ENCODE measurements at regions not wholly inside any gene's neighbourhood (a gene's known extent, or its start where the extent isn't known, plus 50 kb on each side); places are given as distances from the start of the nearest gene placed in this dataset.

DNA sequence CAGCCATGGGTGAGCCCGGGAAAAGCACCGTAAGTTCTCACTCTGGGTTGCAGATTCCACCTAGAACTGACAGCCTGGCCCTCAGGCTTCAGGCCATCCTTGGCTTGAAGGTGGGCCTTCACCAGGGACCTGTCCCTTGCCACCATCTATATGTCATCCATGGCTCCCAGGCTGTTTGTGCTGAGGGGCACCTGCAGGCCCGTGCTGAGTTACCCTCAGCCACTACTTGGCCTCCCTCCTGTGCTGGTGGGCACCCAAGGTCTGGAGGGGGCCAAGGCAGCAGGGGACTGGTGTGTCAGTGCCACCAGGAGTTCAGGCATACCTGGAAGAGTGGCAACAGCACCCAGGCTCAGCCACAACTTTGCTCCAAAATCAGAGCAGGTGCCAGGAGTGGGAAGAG, 326.2 kb upstream of the SMIM21 start:
- Histone ChIP-seq H4K20me1 (ENCODE audit: low read depth, low read length) (no peaks in the 10 kb centered on the region), H3K9me2 (replicated peaks; ENCODE audit: insufficient read depth, low read length) (no peaks in the 10 kb centered on the region), H3K9ac (ENCODE audit: low read length) (no peak overlapping the region), H3K27me3 (ENCODE audit: low read length) (no peaks in the 10 kb centered on the region), H3K4me2 (ENCODE audit: low read depth, low read length, poor library complexity, severe bottlenecking) (no peak overlapping the region), H3K9me3 (ENCODE audit: insufficient read depth, low read length) (no peaks in the 10 kb centered on the region), H3K27ac (ENCODE audit: low read depth, low read length) (no peak overlapping the region), H2AFZ (ENCODE audit: low read depth, low read length, severe bottlenecking) (no peak overlapping the region), H3K4me3 (ENCODE audit: insufficient read depth, low read length, poor library complexity, severe bottlenecking) (no peak overlapping the region), H3F3A (ENCODE audit: insufficient read depth) (no peaks in the 10 kb centered on the region), H3K36me3 (ENCODE audit: low read length) (no peaks in the 10 kb centered on the region), H3K79me2 (ENCODE audit: insufficient read depth, low read length) (no peaks in the 10 kb centered on the region)
- no peak for TF ChIP-seq CTCF (IDR thresholded peaks at IDR 0.05; ENCODE audit: insufficient read depth, low read length, poor library complexity, severe bottlenecking)
- no peak for TF ChIP-seq EZH2phosphoT487 (conservative IDR thresholded peaks at IDR 0.05; ENCODE audit: low read length)

DNA sequence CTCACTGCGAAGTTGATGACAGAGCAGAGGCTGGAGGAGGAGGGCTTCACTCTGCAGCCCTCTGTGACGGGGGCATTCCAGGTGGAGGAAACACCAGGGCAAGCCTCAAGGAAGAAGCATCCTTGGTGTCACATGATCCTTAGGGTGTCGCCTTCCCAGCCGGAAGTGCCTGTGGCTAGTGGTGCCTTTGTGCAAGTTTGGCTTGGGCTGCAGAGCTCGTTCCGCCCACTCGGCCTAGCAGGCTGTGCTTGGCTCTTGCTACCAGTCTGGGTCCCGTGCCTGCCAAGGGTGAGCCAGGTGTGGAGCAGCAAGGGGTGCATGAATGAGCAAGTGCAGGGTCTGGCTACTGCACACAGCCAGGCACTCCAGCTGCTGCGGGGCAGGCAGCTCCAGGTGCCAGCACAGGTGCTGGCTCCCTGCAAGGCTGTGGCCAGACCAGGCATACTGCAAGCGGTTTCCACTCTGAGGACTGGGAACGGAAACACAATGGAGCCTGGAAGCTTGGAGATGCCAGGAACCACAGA, 325.3 kb upstream of the SMIM21 start:
- Histone ChIP-seq H3K27ac (ENCODE audit: low read depth, low read length) (no peak overlapping the region), H3K36me3 (ENCODE audit: low read length) (no peaks in the 10 kb centered on the region), H4K20me1 (ENCODE audit: low read depth, low read length) (no peaks in the 10 kb centered on the region), H3K4me2 (ENCODE audit: low read depth, low read length, poor library complexity, severe bottlenecking) (no peak overlapping the region), H3K4me3 (ENCODE audit: insufficient read depth, low read length, poor library complexity, severe bottlenecking) (no peak overlapping the region), H2AFZ (ENCODE audit: low read depth, low read length, severe bottlenecking) (no peak overlapping the region), H3K9me3 (ENCODE audit: insufficient read depth, low read length) (no peaks in the 10 kb centered on the region), H3F3A (ENCODE audit: insufficient read depth) (no peaks in the 10 kb centered on the region), H3K9ac (ENCODE audit: low read length) (no peak overlapping the region), H3K9me2 (replicated peaks; ENCODE audit: insufficient read depth, low read length) (no peaks in the 10 kb centered on the region), H3K27me3 (ENCODE audit: low read length) (no peaks in the 10 kb centered on the region), H3K79me2 (ENCODE audit: insufficient read depth, low read length) (no peaks in the 10 kb centered on the region)
- TF ChIP-seq EZH2phosphoT487 (conservative IDR thresholded peaks at IDR 0.05; ENCODE audit: low read length) (no peak), CTCF (IDR thresholded peaks at IDR 0.05; ENCODE audit: insufficient read depth, low read length, poor library complexity, severe bottlenecking) (no peak)

GRCh38 chr18:75745147-75745546, 317.6 kb upstream of the SMIM21 start:
- Histone ChIP-seq H3K27ac (ENCODE audit: low read depth, low read length) (no peak overlapping the region), H3K27me3 (ENCODE audit: low read length) (no peaks in the 10 kb centered on the region), H2AFZ (ENCODE audit: low read depth, low read length, severe bottlenecking) (no peak overlapping the region), H3K9me3 (ENCODE audit: insufficient read depth, low read length) (no peaks in the 10 kb centered on the region), H3F3A (ENCODE audit: insufficient read depth) (no peaks in the 10 kb centered on the region), H3K4me3 (ENCODE audit: insufficient read depth, low read length, poor library complexity, severe bottlenecking) (no peak overlapping the region), H3K9me2 (replicated peaks; ENCODE audit: insufficient read depth, low read length) (no peaks in the 10 kb centered on the region), H3K9ac (ENCODE audit: low read length) (no peak overlapping the region), H3K4me2 (ENCODE audit: low read depth, low read length, poor library complexity, severe bottlenecking) (no peak overlapping the region), H4K20me1 (ENCODE audit: low read depth, low read length) (no peaks in the 10 kb centered on the region), H3K36me3 (ENCODE audit: low read length) (no peaks in the 10 kb centered on the region), H3K79me2 (ENCODE audit: insufficient read depth, low read length) (no peaks in the 10 kb centered on the region)
- TF ChIP-seq EZH2phosphoT487 (conservative IDR thresholded peaks at IDR 0.05; ENCODE audit: low read length): no peak
- TF ChIP-seq CTCF (IDR thresholded peaks at IDR 0.05; ENCODE audit: insufficient read depth, low read length, poor library complexity, severe bottlenecking): no peak
